ENCODE measurements at regions not wholly inside any gene's neighbourhood (a gene's known extent, or its start where the extent isn't known, plus 50 kb on each side); places are given as distances from the start of the nearest gene placed in this dataset.

DNA sequence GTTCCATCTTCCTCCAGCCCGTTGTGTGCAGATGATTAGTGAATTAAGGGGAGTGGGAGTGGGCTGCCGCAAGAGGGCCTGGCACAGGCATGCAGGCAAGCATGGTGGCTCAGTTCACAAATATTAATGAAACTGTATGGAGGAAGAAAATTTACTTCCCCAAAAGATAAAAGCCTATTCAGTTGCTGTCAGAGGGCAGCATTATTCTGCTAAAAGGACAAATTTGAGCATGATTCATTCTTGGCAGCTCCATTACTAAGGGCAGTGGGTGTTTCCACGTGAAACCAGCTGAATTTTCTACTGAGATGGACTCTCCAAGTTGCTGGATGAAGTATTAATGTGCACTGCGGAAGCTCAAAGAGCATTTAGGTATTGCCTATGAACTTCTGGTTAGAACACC is 90.9 kb upstream of the WDR11 start:
- intact Hi-C loops (cut with micrococcal nuclease), result no loop called here
- no peak overlapping the region for H3K27ac Mint-ChIP-seq (ENCODE audit: low read depth, unreplicated experiment)
- CTCF ChIA-PET, result no interaction called here
- POLR2A ChIA-PET, result no interaction called here
- no TSS peak for BruUV-seq (replicated peaks)
- TF ChIP-seq, protein P1, sequence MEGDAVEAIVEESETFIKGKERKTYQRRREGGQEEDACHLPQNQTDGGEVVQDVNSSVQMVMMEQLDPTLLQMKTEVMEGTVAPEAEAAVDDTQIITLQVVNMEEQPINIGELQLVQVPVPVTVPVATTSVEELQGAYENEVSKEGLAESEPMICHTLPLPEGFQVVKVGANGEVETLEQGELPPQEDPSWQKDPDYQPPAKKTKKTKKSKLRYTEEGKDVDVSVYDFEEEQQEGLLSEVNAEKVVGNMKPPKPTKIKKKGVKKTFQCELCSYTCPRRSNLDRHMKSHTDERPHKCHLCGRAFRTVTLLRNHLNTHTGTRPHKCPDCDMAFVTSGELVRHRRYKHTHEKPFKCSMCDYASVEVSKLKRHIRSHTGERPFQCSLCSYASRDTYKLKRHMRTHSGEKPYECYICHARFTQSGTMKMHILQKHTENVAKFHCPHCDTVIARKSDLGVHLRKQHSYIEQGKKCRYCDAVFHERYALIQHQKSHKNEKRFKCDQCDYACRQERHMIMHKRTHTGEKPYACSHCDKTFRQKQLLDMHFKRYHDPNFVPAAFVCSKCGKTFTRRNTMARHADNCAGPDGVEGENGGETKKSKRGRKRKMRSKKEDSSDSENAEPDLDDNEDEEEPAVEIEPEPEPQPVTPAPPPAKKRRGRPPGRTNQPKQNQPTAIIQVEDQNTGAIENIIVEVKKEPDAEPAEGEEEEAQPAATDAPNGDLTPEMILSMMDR (IDR thresholded peaks at IDR 0.05; ENCODE audit: unreplicated experiment), result no peak
- H3K4me3 Mint-ChIP-seq (ENCODE audit: unreplicated experiment), result no peak overlapping the region
- no peaks in the 10 kb centered on the region for H3K4me1 Mint-ChIP-seq (ENCODE audit: insufficient read depth, unreplicated experiment)
- H3K36me3 Mint-ChIP-seq (ENCODE audit: insufficient read depth, unreplicated experiment), result no peaks in the 10 kb centered on the region
- no peak for DNase-seq (ENCODE audit: unreplicated experiment)
- H3K9me3 Mint-ChIP-seq (ENCODE audit: unreplicated experiment), result no peaks in the 10 kb centered on the region
- peaks cover 50% of the 10 kb centered on the region for H3K27me3 Mint-ChIP-seq (ENCODE audit: insufficient read depth, unreplicated experiment)

DNA sequence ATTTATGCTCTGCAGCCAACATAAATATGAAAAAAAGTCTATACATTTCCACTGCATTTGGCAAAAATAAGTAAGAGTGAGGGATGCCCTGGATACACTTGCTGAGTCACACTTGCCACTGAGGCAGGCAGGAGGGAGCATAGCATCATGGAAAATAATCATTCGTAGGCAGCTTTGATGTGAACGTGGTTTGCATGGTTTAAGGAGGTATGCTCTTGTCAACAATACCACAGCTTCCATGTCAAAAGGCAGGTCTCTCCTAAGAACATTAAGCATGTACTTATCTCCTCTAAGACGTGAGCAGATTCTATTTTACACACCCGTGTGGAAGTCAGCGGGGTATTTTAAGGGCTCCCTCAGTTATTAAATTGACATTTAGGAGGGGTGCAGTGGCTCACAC is 89.2 kb upstream of the WDR11 start:
- H3K27ac Mint-ChIP-seq (ENCODE audit: low read depth, unreplicated experiment), result no peak overlapping the region
- H3K4me3 Mint-ChIP-seq (ENCODE audit: unreplicated experiment), result no peak overlapping the region
- H3K36me3 Mint-ChIP-seq (ENCODE audit: insufficient read depth, unreplicated experiment), result no peaks in the 10 kb centered on the region
- intact Hi-C loops (cut with micrococcal nuclease), result no loop called here
- TF ChIP-seq, protein P1 (IDR thresholded peaks at IDR 0.05; ENCODE audit: unreplicated experiment), result no peak
- no peak for DNase-seq (ENCODE audit: unreplicated experiment)
- BruUV-seq (replicated peaks), result no TSS peak
- POLR2A ChIA-PET, result no interaction called here
- peaks cover 33% of the 10 kb centered on the region for H3K27me3 Mint-ChIP-seq (ENCODE audit: insufficient read depth, unreplicated experiment)
- CTCF ChIA-PET, result interaction anchor here (1.1 kb wide), 1 partner anchor 339 kb away, joined by 3 read pairs; no protein-coding TSS in a partner anchor
- no peaks in the 10 kb centered on the region for H3K9me3 Mint-ChIP-seq (ENCODE audit: unreplicated experiment)
- H3K4me1 Mint-ChIP-seq (ENCODE audit: insufficient read depth, unreplicated experiment), result no peaks in the 10 kb centered on the region

DNA sequence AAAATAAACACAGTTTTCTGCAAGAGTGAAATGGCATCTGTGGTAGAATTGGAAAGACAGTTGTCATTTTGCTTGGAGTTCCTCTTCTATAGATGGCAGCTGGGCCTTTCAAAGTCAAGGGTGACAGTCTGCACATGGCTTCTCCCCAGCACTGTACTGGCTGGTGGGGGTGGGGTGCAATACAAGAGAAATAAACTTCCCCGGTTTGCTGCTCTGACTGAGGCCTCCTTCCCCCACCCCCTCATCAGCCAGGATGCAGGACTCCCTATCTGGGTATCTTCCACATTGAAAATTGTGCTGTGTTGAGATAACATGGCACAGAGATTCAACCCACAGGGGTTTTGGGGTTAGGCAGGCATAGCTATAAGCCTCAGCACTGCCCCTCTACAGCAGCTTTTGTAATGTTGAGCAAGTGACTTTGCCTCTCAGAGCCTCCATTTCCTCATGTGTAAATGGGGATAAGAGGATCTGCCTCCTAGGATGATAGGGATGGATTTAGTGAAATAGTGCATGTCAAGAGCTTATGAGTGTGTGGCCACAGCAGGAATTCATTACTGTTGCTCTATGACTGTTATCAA is 85.8 kb upstream of the WDR11 start:
- CTCF ChIA-PET, result no interaction called here

DNA sequence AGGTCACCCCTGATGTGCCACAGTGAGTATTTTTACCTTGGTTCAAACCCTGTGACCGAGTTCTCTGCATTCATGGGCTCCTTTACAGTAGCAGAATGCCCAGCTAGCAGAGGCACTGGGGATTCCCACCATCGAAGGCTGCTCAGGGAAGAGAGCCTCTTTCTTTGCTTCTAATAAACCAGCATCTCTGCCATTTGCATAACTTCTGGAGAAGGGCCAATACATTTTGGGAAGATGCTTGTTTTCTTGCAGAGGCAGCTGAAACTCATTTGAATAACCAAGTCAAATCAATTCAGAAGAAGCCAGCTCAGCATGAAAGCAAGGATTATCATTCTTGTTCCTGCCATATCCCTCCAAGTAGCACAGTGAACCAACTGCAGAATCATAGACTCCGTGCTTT is 82.9 kb upstream of the WDR11 start:
- no peak overlapping the region for H3K4me3 Mint-ChIP-seq (ENCODE audit: unreplicated experiment)
- H3K9me3 Mint-ChIP-seq (ENCODE audit: unreplicated experiment), result no peaks in the 10 kb centered on the region
- no peaks in the 10 kb centered on the region for H3K4me1 Mint-ChIP-seq (ENCODE audit: insufficient read depth, unreplicated experiment)
- POLR2A ChIA-PET, result no interaction called here
- H3K27ac Mint-ChIP-seq (ENCODE audit: low read depth, unreplicated experiment), result no peak overlapping the region
- no peak for DNase-seq (ENCODE audit: unreplicated experiment)
- no peaks in the 10 kb centered on the region for H3K36me3 Mint-ChIP-seq (ENCODE audit: insufficient read depth, unreplicated experiment)
- no TSS peak for BruUV-seq (replicated peaks)
- CTCF ChIA-PET, result interaction anchor here (1.0 kb wide), 1 partner anchor 79 kb away, joined by 5 read pairs; no protein-coding TSS in a partner anchor
- peaks cover 31% of the 10 kb centered on the region for H3K27me3 Mint-ChIP-seq (ENCODE audit: insufficient read depth, unreplicated experiment)
- TF ChIP-seq, protein P1 (IDR thresholded peaks at IDR 0.05; ENCODE audit: unreplicated experiment), result no peak
- intact Hi-C loops (cut with micrococcal nuclease), result no loop called here

More for the DNA sequence above, 85.8 kb upstream of the WDR11 start:
- Mint-ChIP-seq H3K27me3 (ENCODE audit: insufficient read depth, unreplicated experiment) (peaks cover 13% of the 10 kb centered on the region), H3K4me1 (ENCODE audit: insufficient read depth, unreplicated experiment) (no peaks in the 10 kb centered on the region), H3K36me3 (ENCODE audit: insufficient read depth, unreplicated experiment) (no peaks in the 10 kb centered on the region), H3K4me3 (ENCODE audit: unreplicated experiment) (no peak overlapping the region), H3K27ac (ENCODE audit: low read depth, unreplicated experiment) (no peak overlapping the region), H3K9me3 (ENCODE audit: unreplicated experiment) (no peaks in the 10 kb centered on the region)
- intact Hi-C loops (cut with micrococcal nuclease), result no loop called here
- DNase-seq (ENCODE audit: unreplicated experiment), result no peak
- BruUV-seq (replicated peaks), result no TSS peak
- POLR2A ChIA-PET, result no interaction called here
- TF ChIP-seq, protein P1 (IDR thresholded peaks at IDR 0.05; ENCODE audit: unreplicated experiment), result no peak

Data from MCF 10A (cell line).